Mucosa of stomach (tissue), 1 donor: ENCODE measurements at regions not wholly inside any gene's neighbourhood (a gene's known extent, or its start where the extent isn't known, plus 50 kb on each side); places are given as distances from the start of the nearest gene placed in this dataset.
"Not testable (repeated sequence)": the region's sequence is repeated elsewhere in the genome, so short reads cannot be mapped to it uniquely, and the experiment has no call there.

Source experiments
- H3K27me3 ChIP-seq: one replicate; pipeline ENCODE4 v1.7.0; 2013; ENCODE audit warnings: mild to moderate bottlenecking, low read length; ENCODE audit not compliant: control insufficient read depth, insufficient read depth
- H3K36me3 ChIP-seq: one replicate; pipeline ENCODE4 v1.7.0; 2013; ENCODE audit warnings: low read length; ENCODE audit not compliant: control insufficient read depth, insufficient read depth
- H3K4me1 ChIP-seq: one replicate; pipeline ENCODE4 v1.7.0; 2013; ENCODE audit warnings: mild to moderate bottlenecking, low read length; ENCODE audit not compliant: control insufficient read depth, insufficient read depth
- H3K4me3 ChIP-seq: one replicate; pipeline ENCODE4 v1.7.0; 2013; ENCODE audit warnings: low read length
- H3K9ac ChIP-seq: one replicate; pipeline ENCODE4 v1.7.0; 2013; ENCODE audit warnings: mild to moderate bottlenecking, low read length, moderate library complexity
- H3K9me3 ChIP-seq: one replicate; pipeline ENCODE4 v1.7.0; 2013; ENCODE audit warnings: mild to moderate bottlenecking, low read length, moderate library complexity; ENCODE audit not compliant: control insufficient read depth
- donor health status: Pancreatic carcinoma.

DNA sequence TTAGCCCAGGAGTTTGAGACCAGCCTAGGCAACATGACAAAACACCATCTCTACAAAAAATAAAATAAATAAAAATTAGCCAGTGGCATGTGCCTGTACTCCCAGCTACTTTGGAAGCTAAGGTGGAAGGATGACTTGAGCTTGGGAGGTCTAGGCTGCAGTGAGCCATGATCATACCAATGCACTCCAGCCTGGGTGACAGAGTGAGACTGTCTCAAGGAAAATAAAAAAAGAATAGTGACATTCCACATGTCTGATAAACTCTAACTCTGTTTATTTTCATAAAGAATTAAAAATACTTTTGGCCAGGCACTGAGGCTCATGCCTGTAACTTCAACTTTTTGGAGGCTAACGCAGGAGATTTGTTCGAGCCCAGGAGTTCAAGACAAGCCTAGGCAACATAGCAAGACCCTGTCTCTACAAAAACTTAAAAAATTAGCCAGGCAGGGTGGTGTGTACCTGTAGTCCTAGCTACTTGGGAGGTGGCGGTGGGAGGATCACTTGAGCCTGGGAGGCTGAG, 115.1 kb downstream of the GJA1 start:
- no peaks in the 10 kb centered on the region for H3K4me1 ChIP-seq
- no peak overlapping the region for H3K9ac ChIP-seq
- no peaks in the 10 kb centered on the region for H3K27me3 ChIP-seq
- H3K36me3 ChIP-seq = no peaks in the 10 kb centered on the region
- no peak overlapping the region for H3K4me3 ChIP-seq
- no peaks in the 10 kb centered on the region for H3K9me3 ChIP-seq

- Histone ChIP-seq H3K27me3 (no peaks in the 10 kb centered on the region), H3K36me3 (no peaks in the 10 kb centered on the region), H3K4me3 (no peak overlapping the region), H3K9ac (no peak overlapping the region), H3K9me3 (no peaks in the 10 kb centered on the region), H3K4me1 (no peaks in the 10 kb centered on the region)
Observed at GRCh38 chr6:121555201-121555600, 119.8 kb downstream of the GJA1 start.

DNA sequence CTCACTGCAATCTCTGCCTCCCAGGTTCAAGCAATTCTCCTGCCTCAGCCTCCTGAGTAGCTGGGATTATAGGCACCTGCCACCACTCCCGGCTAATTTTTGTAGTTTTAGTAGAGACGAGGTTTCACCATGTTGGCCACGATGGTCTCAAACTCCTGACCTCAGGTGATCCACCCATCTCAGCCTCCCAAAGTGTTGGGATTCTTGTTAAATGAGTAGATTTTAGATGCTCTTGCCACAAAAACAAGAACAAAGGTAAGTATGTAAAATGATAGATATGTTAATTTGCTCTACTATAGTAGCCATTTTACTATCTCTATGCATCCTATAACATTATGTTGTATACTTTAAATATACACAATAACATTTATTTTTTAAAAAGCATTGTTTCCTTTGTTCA, 120.7 kb downstream of the GJA1 start:
- H3K9ac ChIP-seq, H3K36me3 ChIP-seq, H3K4me1 ChIP-seq, H3K9me3 ChIP-seq, H3K4me3 ChIP-seq, H3K27me3 ChIP-seq: not testable (repeated sequence)

- Histone ChIP-seq H3K4me1 (no peaks in the 10 kb centered on the region), H3K9ac (no peak overlapping the region), H3K4me3 (no peak overlapping the region), H3K27me3 (no peaks in the 10 kb centered on the region), H3K9me3 (no peaks in the 10 kb centered on the region), H3K36me3 (no peaks in the 10 kb centered on the region)
Observed at GRCh38 chr6:121557146-121557940, 121.9 kb downstream of the GJA1 start.

DNA sequence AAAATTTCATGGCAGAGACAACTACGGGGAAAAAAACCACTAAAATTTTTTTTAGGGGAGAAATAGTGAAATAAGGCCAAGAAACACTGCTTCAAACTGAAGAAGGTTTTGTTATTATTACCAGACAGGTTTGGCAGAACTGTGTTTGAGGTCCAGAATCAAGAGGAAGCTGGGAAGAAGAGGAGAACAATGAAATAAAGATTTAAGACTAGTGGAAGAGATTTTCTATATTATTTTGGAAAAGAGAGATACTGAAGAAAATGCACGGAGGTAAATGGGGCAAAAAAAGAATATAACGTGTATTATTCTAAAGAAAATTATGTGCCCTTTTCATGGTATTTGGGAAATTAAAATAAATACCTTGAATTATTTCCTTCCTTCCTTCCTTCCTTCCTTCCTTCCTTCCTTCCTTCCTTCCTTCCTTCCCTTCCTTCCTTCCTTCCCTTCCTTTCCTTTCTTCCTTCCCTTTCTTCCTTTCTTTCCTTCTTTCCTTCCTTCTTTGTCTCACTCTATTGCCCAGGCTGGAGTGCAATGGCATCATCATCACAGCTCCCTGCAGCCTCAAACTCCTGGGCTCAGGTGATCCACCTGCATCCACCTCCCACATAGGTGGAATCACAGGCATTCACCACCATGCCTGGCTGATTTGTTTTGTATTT, 124.3 kb downstream of the GJA1 start:
- no peaks in the 10 kb centered on the region for H3K27me3 ChIP-seq
- no peak overlapping the region for H3K4me3 ChIP-seq
- no peaks in the 10 kb centered on the region for H3K4me1 ChIP-seq
- no peak overlapping the region for H3K9ac ChIP-seq
- no peaks in the 10 kb centered on the region for H3K9me3 ChIP-seq
- H3K36me3 ChIP-seq = no peaks in the 10 kb centered on the region

GRCh38 chr6:121560476-121560875, 125.0 kb downstream of the GJA1 start:
- no peaks in the 10 kb centered on the region for H3K4me1 ChIP-seq
- H3K27me3 ChIP-seq = no peaks in the 10 kb centered on the region
- no peak overlapping the region for H3K4me3 ChIP-seq

GRCh38 chr6:121563286-121563685, 127.8 kb downstream of the GJA1 start:
- H3K4me1 ChIP-seq = no peaks in the 10 kb centered on the region
- no peak overlapping the region for H3K4me3 ChIP-seq
- H3K9ac ChIP-seq = no peak overlapping the region
- H3K36me3 ChIP-seq = no peaks in the 10 kb centered on the region
- no peaks in the 10 kb centered on the region for H3K27me3 ChIP-seq
- no peaks in the 10 kb centered on the region for H3K9me3 ChIP-seq

More at GRCh38 chr6:121560476-121560875, 125.0 kb downstream of the GJA1 start:
- H3K9me3 ChIP-seq = no peaks in the 10 kb centered on the region
- H3K9ac ChIP-seq = no peak overlapping the region
- no peaks in the 10 kb centered on the region for H3K36me3 ChIP-seq

DNA sequence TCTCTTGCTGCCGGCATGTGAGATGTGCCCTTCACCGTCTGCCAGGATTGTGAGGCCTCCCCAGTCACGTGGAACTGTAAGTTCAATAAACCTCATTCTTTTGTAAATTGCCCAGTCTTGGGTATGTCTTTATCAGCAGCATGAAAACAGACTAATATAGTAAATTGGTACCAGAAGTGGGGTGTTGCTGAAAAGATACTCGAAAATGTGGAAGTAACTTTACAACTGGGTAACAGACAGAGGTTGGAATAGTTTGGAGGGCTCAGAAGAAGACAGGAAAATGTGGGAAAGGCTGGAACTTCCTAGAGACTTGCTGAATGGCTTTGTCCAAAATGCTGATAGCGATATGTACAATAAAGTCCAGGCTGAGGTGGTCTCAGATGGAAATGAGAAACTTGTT, 129.1 kb downstream of the GJA1 start:
- H3K4me3 ChIP-seq, H3K36me3 ChIP-seq, H3K9me3 ChIP-seq, H3K4me1 ChIP-seq, H3K27me3 ChIP-seq, H3K9ac ChIP-seq: not testable (repeated sequence)

DNA sequence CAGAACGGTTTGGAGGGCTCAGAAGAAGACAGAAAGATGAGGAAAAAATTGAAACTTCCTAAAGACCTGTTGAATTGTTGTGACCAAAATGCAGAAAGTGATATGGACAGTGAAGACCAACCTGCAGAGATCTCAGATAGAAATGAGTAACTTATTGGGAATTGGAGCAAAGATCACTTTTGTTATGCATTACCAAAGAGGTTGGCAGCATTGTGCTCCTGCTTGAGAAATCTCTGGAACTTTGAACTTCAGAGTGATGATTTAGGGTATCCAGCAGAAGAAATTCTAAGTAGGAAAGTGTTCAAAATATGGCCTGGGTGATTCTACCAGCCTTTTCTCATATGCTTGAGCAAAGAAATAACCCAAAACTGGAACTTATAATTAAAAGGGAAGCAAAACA, 136.0 kb downstream of the GJA1 start:
- H3K9ac ChIP-seq = no peak overlapping the region
- no peak overlapping the region for H3K4me3 ChIP-seq
- H3K36me3 ChIP-seq = no peaks in the 10 kb centered on the region
- H3K9me3 ChIP-seq = no peaks in the 10 kb centered on the region
- no peaks in the 10 kb centered on the region for H3K4me1 ChIP-seq
- no peaks in the 10 kb centered on the region for H3K27me3 ChIP-seq

DNA sequence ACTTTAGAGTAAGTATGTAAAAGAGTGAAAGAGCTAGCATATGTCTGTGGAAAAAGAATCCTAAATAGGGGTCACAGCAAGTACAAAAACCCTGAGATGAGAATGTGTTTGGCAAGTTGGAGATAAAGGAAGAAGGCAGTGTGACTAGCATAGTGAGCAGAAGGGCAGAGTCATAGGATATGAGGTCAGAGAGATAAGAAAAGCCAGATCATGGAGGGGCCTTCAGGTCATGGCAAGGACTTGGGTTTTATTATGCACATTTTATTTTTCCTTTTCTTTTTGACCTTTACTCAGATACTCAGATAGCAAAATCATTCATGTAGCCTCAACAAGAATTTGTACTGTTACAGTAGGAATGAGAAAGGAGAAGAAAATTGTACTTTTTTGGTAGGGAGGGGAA, 138.0 kb downstream of the GJA1 start:
- Histone ChIP-seq H3K4me1 (no peaks in the 10 kb centered on the region), H3K36me3 (no peaks in the 10 kb centered on the region), H3K9ac (no peak overlapping the region), H3K27me3 (no peaks in the 10 kb centered on the region), H3K9me3 (no peaks in the 10 kb centered on the region), H3K4me3 (no peak overlapping the region)

DNA sequence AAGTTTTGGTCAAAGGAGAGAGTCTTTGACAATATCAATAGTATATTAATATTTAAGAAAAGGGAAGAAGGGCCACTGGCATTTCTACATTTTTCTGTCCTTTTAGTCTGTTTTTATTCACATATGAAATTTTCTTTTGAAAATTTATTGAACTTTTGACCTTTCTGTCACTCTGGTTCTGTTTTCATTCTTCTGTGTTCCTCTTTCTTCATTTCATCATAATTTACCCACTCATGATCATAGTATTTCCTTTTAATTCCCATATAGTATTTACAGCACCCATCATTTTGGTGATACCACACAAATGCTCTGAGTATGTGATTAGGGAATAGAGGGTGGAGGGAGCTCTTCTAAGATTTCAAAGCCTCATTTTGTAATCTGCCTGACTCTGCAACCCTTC, 142.8 kb downstream of the GJA1 start:
- Histone ChIP-seq H3K36me3 (no peaks in the 10 kb centered on the region), H3K4me3 (no peak overlapping the region), H3K9me3 (no peaks in the 10 kb centered on the region), H3K4me1 (no peaks in the 10 kb centered on the region), H3K9ac (no peak overlapping the region), H3K27me3 (no peaks in the 10 kb centered on the region)

DNA sequence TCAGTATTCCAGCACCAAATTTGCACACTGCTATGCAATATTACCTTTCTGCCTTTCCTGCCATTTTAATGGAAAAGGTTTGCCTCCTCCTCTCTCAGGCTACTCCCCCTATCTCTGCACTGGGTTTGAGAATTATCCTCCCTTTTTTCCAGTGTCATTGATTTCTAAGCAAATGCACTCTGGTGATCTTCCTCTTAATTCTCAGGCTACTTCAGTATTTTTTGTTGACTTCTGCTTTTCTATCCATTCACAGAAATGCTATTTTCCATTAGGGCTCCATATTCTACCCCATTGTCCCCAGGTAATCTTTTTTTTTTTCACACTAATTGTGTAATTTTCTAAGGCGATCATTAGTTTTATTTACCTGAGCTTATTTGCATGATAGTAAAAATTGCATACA, 144.0 kb downstream of the GJA1 start:
- Histone ChIP-seq H3K27me3 (no peaks in the 10 kb centered on the region), H3K9me3 (no peaks in the 10 kb centered on the region), H3K4me3 (no peak overlapping the region), H3K4me1 (no peaks in the 10 kb centered on the region), H3K36me3 (no peaks in the 10 kb centered on the region), H3K9ac (no peak overlapping the region)
